Small intestine (tissue), 7 donors: ENCODE measurements at regions not wholly inside any gene's neighbourhood (a gene's known extent, or its start where the extent isn't known, plus 50 kb on each side); places are given as distances from the start of the nearest gene placed in this dataset.

ENCODE experiments used
- DNase-seq, 2 donors: peaks; one replicate each; pipeline versions ENCODE4 v3.0.0 to v3.0.0-alpha.2; 2013
- FAIRE-seq: peaks from 2 replicates; lab custom pipeline; 2012; peaks lifted over from hg19 to GRCh38; lab: Jason Lieb, UNC
- H3K27ac ChIP-seq, 3 donors: one replicate each; pipeline ENCODE4 v1.5.1; 2013; ENCODE audit warnings: low read length in 2 of 3, mild to moderate bottlenecking in 2 of 3, control low read depth in 1 of 3, inconsistent platforms in 1 of 3, low read depth in 1 of 3, moderate library complexity in 1 of 3
- H3K27me3 ChIP-seq, 3 donors: one replicate each; pipeline ENCODE4 v1.6.1; 2013; ENCODE audit warnings: low read length in 3 of 3, inconsistent platforms in 1 of 3; ENCODE audit not compliant: control insufficient read depth in 3 of 3, insufficient read depth in 3 of 3
- H3K36me3 ChIP-seq, 3 donors: one replicate each; pipeline ENCODE4 v1.6.1; 2013; ENCODE audit warnings: low read length in 3 of 3, inconsistent platforms in 1 of 3, low read depth in 1 of 3, mild to moderate bottlenecking in 1 of 3, moderate library complexity in 1 of 3; ENCODE audit not compliant: control insufficient read depth in 3 of 3, insufficient read depth in 2 of 3
- H3K4me1 ChIP-seq, 3 donors: one replicate each; pipeline ENCODE4 v1.6.1; 2013; ENCODE audit warnings: low read length in 2 of 3, inconsistent platforms in 1 of 3, low read depth in 1 of 3, mild to moderate bottlenecking in 1 of 3, moderate library complexity in 1 of 3; ENCODE audit not compliant: control insufficient read depth in 3 of 3, insufficient read depth in 2 of 3
- H3K4me3 ChIP-seq, 3 donors: one replicate each; pipeline ENCODE4 v1.5.1; 2013; ENCODE audit warnings: low read length in 3 of 3, control low read depth in 1 of 3, inconsistent platforms in 1 of 3, low read depth in 1 of 3, mild to moderate bottlenecking in 1 of 3, moderate library complexity in 1 of 3
- H3K9me3 ChIP-seq, 2 donors: one replicate each; pipeline ENCODE4 v1.6.1; 2013; ENCODE audit warnings: low read depth in 1 of 2, low read length in 1 of 2; ENCODE audit not compliant: control insufficient read depth in 2 of 2, insufficient read depth in 1 of 2
- WGBS, 3 donors: extraction: QIAGEN DNeasy Blood & Tissue Kit; methylation state at CpG; one replicate each; pipeline ENCODE4 v1.1.7; 2013; 5-methylcytosine and 5-hydroxymethylcytosine counted together
- donor health status: healthy with polysubstance abuse.
- donor health status: control.
- donor health status: control.
- donor health status: Bipolar disorder and iron deficiency.
- donor health status: healthy.

GRCh38 chr10:3336673-3337293 lies 164.2 kb upstream of the PITRM1 start:
- FAIRE-seq = no peak
- peaks cover 0 to 2% (median 0%) of the 10 kb centered on the region in 3 donors for H3K4me1 ChIP-seq
- no peaks in the 10 kb centered on the region for H3K9me3 ChIP-seq
- H3K36me3 ChIP-seq = no peaks in the 10 kb centered on the region
- no peaks in the 10 kb centered on the region for H3K27me3 ChIP-seq
- 84 to 90% (median 89%) methylated on average over 9 of the region's 9 CpGs for WGBS, 3 donors
- DNase-seq = no peak
- no peak overlapping the region for H3K4me3 ChIP-seq
- H3K27ac ChIP-seq = no peak overlapping the region

- 73 to 84% (median 82%) methylated on average over 10 of the region's 10 CpGs for WGBS, 3 donors
- Histone ChIP-seq H3K36me3 (no peaks in the 10 kb centered on the region), H3K4me1 (no peaks in the 10 kb centered on the region), H3K9me3 (no peaks in the 10 kb centered on the region), H3K27ac (no peak overlapping the region), H3K4me3 (no peak overlapping the region), H3K27me3 (no peaks in the 10 kb centered on the region)
- DNase-seq = no peak
- no peak for FAIRE-seq
Measured at GRCh38 chr10:3333426-3333825, 160.8 kb upstream of the PITRM1 start.

GRCh38 chr10:3331690-3332230 lies 159.2 kb upstream of the PITRM1 start:
- DNase-seq = no peak
- Histone ChIP-seq H3K9me3 (no peaks in the 10 kb centered on the region), H3K27me3 (no peaks in the 10 kb centered on the region), H3K36me3 (no peaks in the 10 kb centered on the region), H3K4me3 (no peak overlapping the region), H3K4me1 (no peaks in the 10 kb centered on the region), H3K27ac (no peak overlapping the region)
- no peak for FAIRE-seq
- 92 to 95% (median 94%) methylated on average over 23 of the region's 23 CpGs for WGBS, 3 donors

- no peaks in the 10 kb centered on the region for H3K36me3 ChIP-seq
- H3K27ac ChIP-seq = no peak overlapping the region
- no peak for DNase-seq
- no peaks in the 10 kb centered on the region for H3K4me1 ChIP-seq
- 93 to 94% (median 93%) methylated on average over 17 of the region's 17 CpGs for WGBS, 3 donors
- H3K4me3 ChIP-seq = no peak overlapping the region
- FAIRE-seq = no peak
- no peaks in the 10 kb centered on the region for H3K9me3 ChIP-seq
- H3K27me3 ChIP-seq = no peaks in the 10 kb centered on the region
Measured at GRCh38 chr10:3331187-3331586, 158.6 kb upstream of the PITRM1 start.

GRCh38 chr10:3330663-3331062 lies 158.1 kb upstream of the PITRM1 start:
- H3K9me3 ChIP-seq = no peaks in the 10 kb centered on the region

GRCh38 chr10:3325954-3326750 lies 153.6 kb upstream of the PITRM1 start:
- DNase-seq = no peak
- no peak for FAIRE-seq
- H3K36me3 ChIP-seq = no peaks in the 10 kb centered on the region
- H3K27ac ChIP-seq = no peak overlapping the region
- WGBS, 3 donors = 82 to 90% (median 86%) methylated on average over 7 of the region's 7 CpGs
- H3K4me1 ChIP-seq = no peaks in the 10 kb centered on the region
- no peaks in the 10 kb centered on the region for H3K27me3 ChIP-seq
- H3K9me3 ChIP-seq = no peaks in the 10 kb centered on the region
- no peak overlapping the region for H3K4me3 ChIP-seq

More at GRCh38 chr10:3330663-3331062, 158.1 kb upstream of the PITRM1 start:
- Histone ChIP-seq H3K27me3 (no peaks in the 10 kb centered on the region), H3K27ac (no peak overlapping the region), H3K36me3 (no peaks in the 10 kb centered on the region), H3K4me1 (no peaks in the 10 kb centered on the region), H3K4me3 (no peak overlapping the region)
- 67 to 76% (median 67%) methylated on average over 8 of the region's 8 CpGs for WGBS, 3 donors
- FAIRE-seq = no peak
- DNase-seq = no peak

- FAIRE-seq (no peak), DNase-seq (no peak)
- no peaks in the 10 kb centered on the region for H3K27me3 ChIP-seq
- H3K9me3 ChIP-seq = peaks cover 0 to 7% of the 10 kb centered on the region in 2 donors
- H3K4me1 ChIP-seq = no peaks in the 10 kb centered on the region
- 84 to 91% (median 88%) methylated on average over 8 of the region's 8 CpGs for WGBS, 3 donors
- H3K36me3 ChIP-seq = no peaks in the 10 kb centered on the region
- H3K27ac ChIP-seq = no peak overlapping the region
- H3K4me3 ChIP-seq = no peak overlapping the region
Measured at GRCh38 chr10:3324612-3325038, 152.0 kb upstream of the PITRM1 start.

GRCh38 chr10:3323865-3324498 lies 151.4 kb upstream of the PITRM1 start:
- no peak overlapping the region for H3K27ac ChIP-seq
- no peak overlapping the region for H3K4me3 ChIP-seq
- no peaks in the 10 kb centered on the region for H3K36me3 ChIP-seq
- H3K9me3 ChIP-seq = peaks cover 0 to 7% of the 10 kb centered on the region in 2 donors
- no peak for DNase-seq
- no peaks in the 10 kb centered on the region for H3K4me1 ChIP-seq
- 81 to 87% (median 83%) methylated on average over 11 of the region's 11 CpGs for WGBS, 3 donors
- H3K27me3 ChIP-seq = no peaks in the 10 kb centered on the region
- FAIRE-seq = no peak
